HCT116 (cell line): ENCODE measurements at regions not wholly inside any gene's neighbourhood (a gene's known extent, or its start where the extent isn't known, plus 50 kb on each side); places are given as distances from the start of the nearest gene placed in this dataset.

Experiments
- ATAC-seq: fragments of 200-7000 bp; cut with Tn5 transposase; 2 replicates; pipeline ENCODE4 v1.9.1; 2020; ENCODE audit warnings: mild to moderate bottlenecking, moderate library complexity
- BruUV-seq: library from RNA; stranded (reverse); fragments of 400-500 nt; replicated peaks from 2 replicates; lab custom pipeline; 2021; lab: Mats Ljungman, UMichigan
- CTCF ChIA-PET: fragments of 300-600 bp; sonication (Branson Sonifier 250); formaldehyde crosslinking; loops from one replicate; lab custom pipeline; 2021; ENCODE audit warnings: antibody characterized with exemption; lab: Charles Lee
- POLR2A ChIA-PET: fragments of 300-600, 350-600 bp; sonication (Branson Sonifier 250); formaldehyde crosslinking; loops from one replicate; lab custom pipeline; 2021; ENCODE audit warnings: antibody characterized with exemption; lab: Charles Lee
- RAD21 ChIA-PET, 2 experiments: fragments of 300-600 bp; sonication (Branson Sonifier 250); formaldehyde crosslinking; loops; one replicate each; lab custom pipeline; 2023; ENCODE audit warnings: low total read pairs in 2 of 2; ENCODE audit not compliant: uncharacterized antibody in 2 of 2, unreplicated experiment in 2 of 2, low non-redundant PET in 1 of 2; lab: Charles Lee
- DNase-seq: peaks from one replicate; pipeline ENCODE4 v3.0.0-alpha.2; 2010; ENCODE audit warnings: low read depth, low spot score
- H2AFZ ChIP-seq: fragments of 200-600 bp; shearing (Covaris generic), sonication (generic); 2 replicates; pipeline ENCODE4 v1.6.1; 2017; ENCODE audit warnings: low read depth, mixed run types, mixed read lengths, antibody characterized with exemption, low read length; ENCODE audit not compliant: poor library complexity, severe bottlenecking
- H3K27ac ChIP-seq: 2 replicates; pipeline ENCODE4 v1.5.1; 2012; ENCODE audit warnings: low read depth, low read length
- H3K27me3 ChIP-seq: fragments of 200-600 bp; sonication (generic); 2 replicates; pipeline ENCODE4 v1.6.1; 2016; ENCODE audit warnings: mixed run types, low read length, mixed read lengths; ENCODE audit not compliant: insufficient read depth
- H3K36me3 ChIP-seq, 2 experiments: fragments of 200-500 bp in 1 of 2; fragments of 200-600 bp in 1 of 2; sonication (Bioruptor generic) in 1 of 2; sonication (generic) in 1 of 2; 2 replicates each; pipeline versions ENCODE4 v1.5.1 to v1.6.1; 2014 to 2016; ENCODE audit warnings: low read length in 2 of 2, inconsistent platforms in 1 of 2, mixed read lengths in 1 of 2, mixed run types in 1 of 2; ENCODE audit not compliant: insufficient read depth in 2 of 2, control insufficient read depth in 1 of 2
- H3K4me1 ChIP-seq, 2 experiments: fragments of 200-600 bp in 1 of 2; sonication (generic) in 1 of 2; 2 replicates each; pipeline versions ENCODE4 v1.5.1 to v1.6.1; 2012 to 2017; ENCODE audit warnings: low read length in 2 of 2, inconsistent platforms in 1 of 2, mild to moderate bottlenecking in 1 of 2, mixed read lengths in 1 of 2, mixed run types in 1 of 2, moderate library complexity in 1 of 2; ENCODE audit not compliant: insufficient read depth in 2 of 2, control insufficient read depth in 1 of 2
- H3K4me2 ChIP-seq: fragments of 200-600 bp; sonication (generic); 2 replicates; pipeline ENCODE4 v1.6.1; 2017; ENCODE audit warnings: mixed run types, low read length, mixed read lengths
- H3K4me3 ChIP-seq, 2 experiments: fragments of 200-600 bp in 1 of 2; sonication (generic) in 1 of 2; replicated peaks in 1 of 2; 2 replicates each; pipeline ENCODE4 v1.5.1; 2011 to 2016; ENCODE audit warnings: low read length in 2 of 2, control low read depth in 1 of 2, low read depth in 1 of 2, mild to moderate bottlenecking in 1 of 2, mixed read lengths in 1 of 2, mixed run types in 1 of 2
- H3K79me2 ChIP-seq: fragments of 200-600 bp; sonication (generic); 2 replicates; pipeline ENCODE4 v1.6.1; 2017; ENCODE audit warnings: mild to moderate bottlenecking, mixed run types, low read length, moderate library complexity, mixed read lengths; ENCODE audit not compliant: insufficient read depth
- H3K9ac ChIP-seq: fragments of 200-600 bp; sonication (generic); 2 replicates; pipeline ENCODE4 v1.6.1; 2016; ENCODE audit warnings: low read length, mixed read lengths
- H3K9me2 ChIP-seq: fragments of 200-600 bp; sonication (generic), shearing (Covaris generic); 2 replicates; pipeline ENCODE4 v1.6.1; 2017; ENCODE audit warnings: mixed run types, mild to moderate bottlenecking, moderate library complexity; ENCODE audit not compliant: insufficient read depth
- H3K9me3 ChIP-seq, 2 experiments: fragments of 200-500 bp in 1 of 2; fragments of 200-600 bp in 1 of 2; sonication (Bioruptor generic) in 1 of 2; sonication (generic) in 1 of 2; 2 replicates each; pipeline ENCODE4 v1.6.1; 2014 to 2017; ENCODE audit warnings: low read length in 2 of 2, mixed read lengths in 2 of 2, inconsistent platforms in 1 of 2, low read depth in 1 of 2, mild to moderate bottlenecking in 1 of 2, mixed run types in 1 of 2, moderate library complexity in 1 of 2; ENCODE audit not compliant: control insufficient read depth in 1 of 2, insufficient read depth in 1 of 2
- H4K20me1 ChIP-seq: fragments of 200-600 bp; sonication (generic), shearing (Covaris generic); 2 replicates; pipeline ENCODE4 v1.6.1; 2017; ENCODE audit warnings: mixed run types, mild to moderate bottlenecking, moderate library complexity; ENCODE audit not compliant: insufficient read depth
- ATF3 ChIP-seq: IDR thresholded peaks from 2 replicates; pipeline ENCODE4 v1.6.1; 2012
- CBX3 ChIP-seq: IDR thresholded peaks from 2 replicates; pipeline ENCODE4 v1.6.1; 2012; ENCODE audit warnings: low read depth
- EGR1 ChIP-seq: IDR thresholded peaks from 2 replicates; pipeline ENCODE4 v1.6.1; 2012; ENCODE audit warnings: low read depth
- ELF1 ChIP-seq: IDR thresholded peaks from 2 replicates; pipeline ENCODE4 v1.6.1; 2012; ENCODE audit warnings: low read depth, borderline replicate concordance
- EZH2phosphoT487 ChIP-seq: fragments of 200-600 bp; IDR thresholded peaks from 2 replicates; pipeline ENCODE4 v1.6.1; 2018; ENCODE audit warnings: antibody characterized with exemption, borderline replicate concordance
- FOSL1 ChIP-seq: IDR thresholded peaks from 2 replicates; pipeline ENCODE4 v1.6.1; 2012; ENCODE audit warnings: low read depth
- MAX ChIP-seq: IDR thresholded peaks from 2 replicates; pipeline ENCODE4 v1.6.1; 2012
- POLR2A ChIP-seq: IDR thresholded peaks from 2 replicates; pipeline ENCODE4 v1.7.0; 2011; ENCODE audit warnings: borderline replicate concordance; ENCODE audit not compliant: insufficient read depth, insufficient read length; ENCODE audit errors: extremely low read depth
- POLR2AphosphoS5 ChIP-seq: IDR thresholded peaks from 2 replicates; pipeline ENCODE4 v1.6.1; 2011; ENCODE audit warnings: mild to moderate bottlenecking, low read depth, low read length, moderate library complexity
- RAD21 ChIP-seq: IDR thresholded peaks from 2 replicates; pipeline ENCODE4 v1.6.1; 2012; ENCODE audit warnings: low read depth, mild to moderate bottlenecking
- SRF ChIP-seq: IDR thresholded peaks from 2 replicates; pipeline ENCODE4 v1.6.1; 2012; ENCODE audit warnings: low read depth
- YY1 ChIP-seq: IDR thresholded peaks from 2 replicates; pipeline ENCODE4 v1.6.1; 2011; ENCODE audit warnings: low read length, low read depth, moderate library complexity, mild to moderate bottlenecking; ENCODE audit not compliant: insufficient replicate concordance; ENCODE audit errors: extremely low read depth
- ZBTB33 ChIP-seq: IDR thresholded peaks from 2 replicates; pipeline ENCODE4 v1.6.1; 2011; ENCODE audit warnings: mild to moderate bottlenecking, low read length, moderate library complexity; ENCODE audit not compliant: insufficient replicate concordance; ENCODE audit errors: extremely low read depth
- ZFX ChIP-seq: fragments of 450-650 bp; IDR thresholded peaks from 2 replicates; pipeline ENCODE4 v1.6.1; 2017
- ZNF274 ChIP-seq: fragments of 200-500 bp; sonication (Bioruptor generic); IDR thresholded peaks from 2 replicates; pipeline ENCODE4 v1.6.1; 2014; ENCODE audit warnings: mild to moderate bottlenecking, low read depth, low read length, inconsistent platforms
- intact Hi-C: fragments of 100-400 bp; cut with micrococcal nuclease; formaldehyde crosslinking; loops from 2 replicates; pipeline ENCODE4 v1.10.0; 2022

- ATAC-seq (no peak), DNase-seq (no peak)
- Histone ChIP-seq H3K79me2 (no peaks in the 10 kb centered on the region), H3K27ac (no peak overlapping the region), H3K4me3 (no peak overlapping the region), H3K4me1 (no peaks in the 10 kb centered on the region), H3K27me3 (peaks cover 76% of the 10 kb centered on the region), H3K9ac (no peak overlapping the region), H3K4me2 (no peak overlapping the region), H4K20me1 (no peaks in the 10 kb centered on the region), H2AFZ (no peak overlapping the region), H3K9me3 (no peaks in the 10 kb centered on the region), H3K36me3 (no peaks in the 10 kb centered on the region), H3K9me2 (no peaks in the 10 kb centered on the region)
- no peak for TF ChIP-seq EZH2phosphoT487
- TF ChIP-seq FOSL1, result no peak
- no peak for TF ChIP-seq RAD21
- TF ChIP-seq POLR2A, result no peak
- TF ChIP-seq EGR1, result no peak
- no peak for TF ChIP-seq ELF1
- no peak for TF ChIP-seq YY1
- no peak for TF ChIP-seq POLR2AphosphoS5
- TF ChIP-seq ZFX, result no peak
- TF ChIP-seq ZNF274, result no peak
- TF ChIP-seq MAX, result no peak
- intact Hi-C loops, result no loop called here
- ChIA-PET RAD21 (no interaction called here), POLR2A (no interaction called here), CTCF (no interaction called here)
- no TSS peak for BruUV-seq
These were observed 125.1 kb upstream of the RAB11FIP2 start for GRCh38 chr10:118171861-118172260.

GRCh38 chr10:118167056-118167700 lies 120.4 kb upstream of the RAB11FIP2 start:
- no peaks in the 10 kb centered on the region for H3K79me2 ChIP-seq
- intact Hi-C loops, result no loop called here
- POLR2A ChIA-PET, result no interaction called here
- no peak for TF ChIP-seq CBX3
- no peak for TF ChIP-seq EZH2phosphoT487
- TF ChIP-seq ZBTB33, result no peak
- TF ChIP-seq ATF3, result no peak
- TF ChIP-seq SRF, result no peak
- no peak for TF ChIP-seq ELF1
- no peak for TF ChIP-seq ZFX
- no peak for TF ChIP-seq FOSL1
- TF ChIP-seq ZNF274, result no peak
- no peaks in the 10 kb centered on the region for H3K36me3 ChIP-seq
- no peak overlapping the region for H3K4me2 ChIP-seq
- no peak overlapping the region for H3K27ac ChIP-seq
- CTCF ChIA-PET, result interaction anchor here (1.1 kb wide), 1 partner anchor 670 kb away, joined by 3 read pairs; no protein-coding TSS in a partner anchor
- no peak overlapping the region for H3K4me3 ChIP-seq
- H3K27me3 ChIP-seq, result peaks cover 33% of the 10 kb centered on the region
- RAD21 ChIA-PET, result no interaction called here
- H3K9me3 ChIP-seq, result no peaks in the 10 kb centered on the region
- H3K4me1 ChIP-seq, result no peaks in the 10 kb centered on the region
- ATAC-seq, result no peak
- H3K9ac ChIP-seq, result no peak overlapping the region
- no peak for DNase-seq
- no TSS peak for BruUV-seq
- H3K9me2 ChIP-seq, result no peaks in the 10 kb centered on the region
- H2AFZ ChIP-seq, result no peak overlapping the region
- no peaks in the 10 kb centered on the region for H4K20me1 ChIP-seq
